NCI-H82 treated with DMSO at 0.1 percent for 48 hours (cell line): ENCODE measurements at regions not wholly inside any gene's neighbourhood (a gene's known extent, or its start where the extent isn't known, plus 50 kb on each side); places are given as distances from the start of the nearest gene placed in this dataset.
"Not testable (repeated sequence)": the region's sequence is repeated elsewhere in the genome, so short reads cannot be mapped to it uniquely, and the experiment has no call there.

Source experiments
- DNase-seq: peaks from one replicate; lab custom pipeline; 2025; ENCODE audit not compliant: unreplicated experiment; lab: John Stamatoyannopoulos, UW

DNA sequence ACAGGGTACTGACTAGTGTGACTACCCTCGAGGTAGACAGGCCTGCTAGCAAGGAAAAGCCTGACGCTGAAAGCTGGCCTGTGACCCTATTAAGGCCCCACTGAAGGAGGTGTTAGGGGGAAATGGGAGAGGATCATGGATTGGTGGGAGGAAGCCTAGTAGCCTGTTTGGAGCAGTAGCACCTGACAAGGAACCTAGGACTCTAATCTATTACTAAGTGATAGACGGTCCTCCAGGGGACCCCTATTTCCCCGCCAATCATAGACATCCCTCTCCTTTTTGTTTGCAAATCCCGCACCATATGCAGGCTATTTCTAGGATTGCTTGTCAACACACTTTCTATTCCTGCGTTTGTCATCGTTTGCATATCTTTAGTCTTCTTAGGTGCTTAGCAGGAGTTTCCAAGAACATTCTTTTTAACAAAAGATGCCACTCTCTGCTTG, 1338.8 kb upstream of the MIR17HG start:
- DNase-seq: no peak

DNA sequence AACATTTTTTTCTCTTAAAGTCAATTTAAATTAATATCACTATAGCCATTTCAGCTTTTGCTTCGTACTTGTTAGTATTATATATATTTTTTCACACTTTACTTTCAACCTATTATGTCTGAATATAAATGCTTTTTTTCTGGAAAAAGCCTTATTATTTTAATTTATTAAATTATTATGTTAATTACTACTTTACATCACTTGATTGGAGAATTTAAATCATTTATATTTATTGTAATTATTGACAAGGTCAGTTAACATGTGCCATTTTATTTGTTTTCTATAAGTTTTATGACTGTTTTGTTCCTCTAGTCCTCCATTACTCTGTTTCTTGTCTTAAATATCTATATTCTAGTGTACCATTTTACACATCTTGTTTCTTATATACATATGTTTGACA, 1333.4 kb upstream of the MIR17HG start:
- no peak for DNase-seq

GRCh38 chr13:90015565-90016507, 1331.7 kb upstream of the MIR17HG start:
- no peak for DNase-seq

DNA sequence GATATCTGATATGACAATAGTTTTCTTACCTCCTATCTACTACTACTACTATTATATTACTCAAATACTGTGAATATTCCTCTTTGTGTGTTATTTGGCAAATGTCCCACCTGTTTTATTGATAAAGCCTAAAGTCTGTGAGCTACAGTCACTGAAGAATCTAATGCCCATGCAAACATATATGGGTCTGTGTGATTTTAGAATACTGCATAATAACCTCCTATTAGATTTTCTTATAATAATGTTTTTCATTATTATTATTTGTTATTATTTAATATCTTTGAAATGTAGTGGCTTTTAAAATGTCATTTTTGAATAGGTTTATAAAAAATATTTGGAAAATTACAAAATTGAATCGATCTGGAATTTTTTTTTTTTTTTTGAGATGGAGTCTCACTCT, 1330.8 kb upstream of the MIR17HG start:
- DNase-seq: no peak

DNA sequence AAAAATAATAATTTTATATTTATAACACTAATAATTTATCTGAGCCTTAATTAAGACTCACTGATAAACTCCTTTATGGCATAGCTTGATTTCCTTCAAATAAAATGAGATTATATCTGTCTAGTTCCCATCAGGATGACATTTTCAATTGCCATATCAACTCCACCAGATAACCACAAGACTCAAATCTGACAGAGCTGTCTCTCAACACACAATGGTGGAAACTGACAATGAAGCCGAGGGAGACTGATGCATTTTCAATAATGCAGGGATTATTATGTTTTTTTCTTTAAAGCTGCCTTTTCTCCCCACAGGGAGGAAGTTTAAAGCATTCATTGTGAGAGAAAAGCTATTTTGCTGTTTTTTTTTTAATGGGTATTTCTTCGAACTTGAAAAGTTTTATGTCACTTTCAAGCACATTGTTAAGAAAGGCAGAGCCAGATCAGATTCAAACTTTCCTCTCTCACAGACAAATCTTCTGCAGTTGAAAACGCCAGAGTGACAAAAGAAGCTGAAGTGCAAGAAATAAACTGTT, 1326.9 kb upstream of the MIR17HG start:
- no peak for DNase-seq

DNA sequence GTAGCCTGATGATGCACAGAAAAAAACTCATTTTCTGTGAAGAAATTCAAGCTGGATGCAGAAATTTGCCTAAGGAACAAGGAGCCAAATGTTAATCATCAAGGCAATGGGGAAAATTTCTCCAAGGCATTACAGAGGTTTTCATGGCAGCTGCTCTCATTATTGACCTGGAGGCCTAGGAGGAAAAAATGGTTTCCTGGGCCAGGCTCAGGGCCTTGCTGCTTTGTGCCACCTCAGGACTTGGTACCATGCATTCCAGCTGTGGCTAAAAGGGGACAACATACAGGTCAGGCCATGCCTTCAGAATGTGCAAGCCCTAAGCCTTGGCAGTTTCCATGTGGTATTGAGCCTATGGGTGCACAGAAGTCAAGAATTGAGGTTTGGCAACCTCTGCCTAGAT, 1320.1 kb upstream of the MIR17HG start:
- no peak for DNase-seq

DNA sequence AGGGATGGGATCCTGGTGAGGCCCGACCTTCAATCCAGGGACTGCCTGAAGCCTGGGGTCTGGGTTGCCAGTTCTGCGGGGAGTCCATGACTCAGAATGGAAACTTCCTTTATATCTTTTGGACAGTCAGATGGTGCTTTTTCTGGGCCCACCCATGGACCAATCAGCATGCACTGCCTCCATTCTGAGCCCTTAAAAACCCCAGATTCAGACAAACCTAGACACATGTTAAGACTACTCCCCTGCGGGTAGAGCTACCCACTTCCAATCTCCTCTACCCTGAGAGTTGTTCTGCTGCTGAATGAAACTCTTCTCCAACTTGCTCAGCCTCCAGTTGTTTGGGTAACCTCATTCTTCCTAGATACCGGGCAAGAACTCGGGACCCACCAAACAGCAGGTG, 1315.2 kb upstream of the MIR17HG start:
- no peak for DNase-seq

- DNase-seq: no peak
Measured at GRCh38 chr13:90032841-90033493, 1314.5 kb upstream of the MIR17HG start.

- DNase-seq: no peak
Measured at GRCh38 chr13:90039516-90039915, 1308.0 kb upstream of the MIR17HG start.

GRCh38 chr13:90047600-90047999, 1299.9 kb upstream of the MIR17HG start:
- no peak for DNase-seq

- DNase-seq: no peak
Measured at GRCh38 chr13:90049989-90050671, 1297.4 kb upstream of the MIR17HG start.

DNA sequence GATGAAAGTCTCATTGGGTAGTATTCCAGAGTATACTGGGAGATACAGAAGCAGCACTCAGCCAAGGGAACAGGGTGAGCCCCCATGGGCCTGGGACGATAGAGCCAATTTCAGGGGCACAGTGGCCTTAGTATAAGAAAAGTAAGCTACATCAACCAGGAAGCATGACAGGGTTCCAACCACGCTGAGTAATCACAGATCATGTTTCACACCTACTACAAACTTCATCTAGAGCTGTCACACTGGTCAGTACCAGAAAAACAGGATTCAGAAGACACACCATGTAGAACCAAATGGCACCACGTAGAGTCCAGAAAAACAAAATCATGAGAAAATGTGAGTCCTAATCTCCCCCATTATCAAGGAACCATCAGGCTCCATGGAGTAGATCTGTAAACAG, 1292.4 kb upstream of the MIR17HG start:
- no peak for DNase-seq

DNA sequence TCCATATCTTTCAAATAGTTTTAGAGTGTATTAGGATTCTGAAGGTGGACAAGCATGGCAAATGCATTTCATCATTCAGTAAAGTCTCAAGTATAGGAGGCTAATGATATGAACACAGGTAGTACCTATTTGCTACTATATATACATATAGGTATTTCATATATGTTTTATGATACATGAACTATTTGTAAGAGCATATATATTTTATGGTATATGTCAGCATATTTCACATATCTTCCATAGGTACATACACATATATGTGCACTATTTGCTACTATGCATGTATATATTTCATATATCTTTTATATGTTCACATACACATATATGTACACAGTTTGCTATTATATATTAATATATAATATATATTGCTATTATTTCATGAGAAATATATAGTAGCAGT, 1291.7 kb upstream of the MIR17HG start:
- DNase-seq: no peak

DNA sequence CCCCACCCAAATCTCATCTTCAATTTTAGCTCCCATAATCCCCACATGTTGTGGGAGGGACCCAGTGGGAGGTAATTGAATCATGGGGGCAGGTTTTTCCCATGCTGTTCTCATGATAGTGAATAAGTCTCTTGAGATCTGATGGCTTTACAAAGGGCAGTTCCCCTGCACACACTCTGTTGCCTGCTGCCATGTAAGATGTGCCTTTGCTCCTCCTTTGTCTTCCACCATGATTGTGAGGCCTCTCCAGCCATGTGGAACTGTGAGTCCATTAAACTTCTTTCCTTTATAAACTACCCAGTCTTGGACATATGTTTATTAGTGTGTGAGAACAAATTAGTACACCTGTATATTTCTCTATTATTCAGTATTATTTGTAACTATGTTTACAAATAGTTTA, 1283.3 kb upstream of the MIR17HG start:
- DNase-seq: not testable (repeated sequence)

- DNase-seq: no peak
Measured at GRCh38 chr13:90068658-90069057, 1278.8 kb upstream of the MIR17HG start.

DNA sequence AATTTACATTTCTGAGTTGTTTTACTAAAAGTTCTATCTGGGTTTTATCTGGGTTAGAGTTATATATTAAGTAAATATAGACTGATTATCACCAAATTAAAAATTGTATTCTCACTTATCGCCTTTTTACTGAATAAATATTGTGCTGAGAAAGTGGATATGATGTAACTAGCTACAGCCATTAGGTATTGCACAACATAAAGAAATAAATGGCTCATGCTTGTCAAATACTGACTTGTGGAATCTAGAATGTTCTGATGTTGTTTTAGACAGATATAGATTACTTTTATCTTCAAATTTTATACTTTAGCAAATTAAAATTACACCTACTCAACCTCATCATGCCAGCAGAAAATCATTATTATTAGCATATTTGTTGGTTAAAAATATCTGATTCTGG, 1277.1 kb upstream of the MIR17HG start:
- DNase-seq: no peak

GRCh38 chr13:90070837-90071525, 1276.5 kb upstream of the MIR17HG start:
- DNase-seq: no peak

GRCh38 chr13:90084684-90085290, 1262.7 kb upstream of the MIR17HG start:
- DNase-seq: no peak

- no peak for DNase-seq
Measured at GRCh38 chr13:90089051-90089450, 1258.4 kb upstream of the MIR17HG start.

- no peak for DNase-seq
Measured at GRCh38 chr13:90091611-90092010, 1255.9 kb upstream of the MIR17HG start.
